HG03558 (cell line): ENCODE measurements at regions not wholly inside any gene's neighbourhood (a gene's known extent, or its start where the extent isn't known, plus 50 kb on each side); places are given as distances from the start of the nearest gene placed in this dataset.
"Not testable (repeated sequence)": the region's sequence is repeated elsewhere in the genome, so short reads cannot be mapped to it uniquely, and the experiment has no call there.

Experiments
- ATAC-seq: cut with Tn5 transposase; IDR thresholded peaks from one replicate; pipeline ENCODE4 v1.9.1; 2021; ENCODE audit warnings: moderate number of reproducible peaks; ENCODE audit not compliant: unreplicated experiment; ENCODE audit errors: extremely low read depth

- no peak for ATAC-seq
Observed at GRCh38 chr12:88925454-88925853, 345.2 kb upstream of the KITLG start.

GRCh38 chr12:88924162-88924561 lies 343.9 kb upstream of the KITLG start:
- no peak for ATAC-seq

- ATAC-seq, result no peak
Observed at GRCh38 chr12:88923631-88924030, 343.4 kb upstream of the KITLG start.

DNA sequence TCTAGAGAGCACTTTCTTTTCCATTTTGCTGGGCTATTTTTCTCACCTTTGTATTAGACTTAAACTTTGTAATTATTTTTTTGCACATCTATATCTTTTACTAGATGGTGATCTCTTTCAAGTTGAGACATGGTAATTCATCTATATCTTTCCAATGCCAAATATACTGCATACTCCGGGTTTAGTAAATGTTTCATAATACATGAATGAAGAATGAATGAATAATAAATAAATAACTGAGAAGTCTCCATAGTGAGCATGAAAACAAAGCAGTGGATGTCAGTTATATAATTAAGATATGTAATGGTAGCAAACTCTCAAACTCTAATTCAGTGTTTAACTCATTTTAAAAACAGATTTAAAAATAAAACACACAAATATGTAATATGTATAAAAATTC lies 342.5 kb upstream of the KITLG start:
- ATAC-seq, result no peak

DNA sequence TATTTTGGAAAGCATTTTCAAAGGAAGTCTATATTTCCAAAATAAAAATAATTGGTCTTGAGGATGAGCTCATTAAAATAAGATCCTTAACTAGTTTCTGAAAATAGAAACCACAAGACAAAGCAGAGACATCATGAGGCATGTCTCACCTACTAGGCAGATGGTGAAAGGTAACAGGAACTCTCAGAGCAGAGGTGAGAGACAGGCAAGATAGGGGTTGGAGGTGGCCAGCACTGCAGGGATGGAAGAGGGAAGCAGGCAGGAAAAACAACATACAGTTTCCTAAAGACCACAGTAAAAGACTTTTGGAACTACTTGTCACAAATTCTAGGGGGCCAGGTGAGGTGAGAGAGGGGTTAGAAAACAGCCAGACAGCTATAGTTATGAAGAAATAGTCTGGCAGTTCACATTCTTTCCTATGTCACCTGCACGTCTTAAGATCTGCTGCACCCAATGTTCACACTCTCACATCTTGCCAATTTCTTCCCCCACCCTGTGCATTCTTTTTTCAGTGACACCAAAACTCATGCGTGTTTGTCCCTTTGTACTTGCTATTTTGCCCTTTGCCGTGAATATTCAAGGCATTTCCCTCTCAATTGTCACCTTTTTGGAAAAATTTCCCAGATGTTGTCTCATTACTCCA lies 341.7 kb upstream of the KITLG start:
- no peak for ATAC-seq

GRCh38 chr12:88921434-88921833 lies 341.2 kb upstream of the KITLG start:
- no peak for ATAC-seq

DNA sequence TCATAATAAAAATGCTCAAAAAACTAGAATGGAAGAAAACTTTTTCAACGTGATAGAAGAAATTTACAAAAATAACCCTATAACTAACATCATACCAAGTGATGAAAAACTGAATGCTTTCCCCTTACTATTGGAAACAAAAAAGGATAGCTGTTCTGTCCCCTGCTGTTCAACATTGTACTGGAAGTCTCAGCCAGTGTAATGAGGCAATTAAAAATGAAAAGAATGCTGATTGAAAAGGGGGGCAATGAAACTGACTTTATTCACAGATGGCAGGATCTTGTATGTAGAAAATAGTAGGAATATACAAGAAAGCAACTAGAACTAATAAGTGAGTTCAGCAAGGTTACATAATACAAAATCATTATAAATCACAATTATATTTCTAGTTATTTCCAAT lies 337.9 kb upstream of the KITLG start:
- ATAC-seq, result no peak

DNA sequence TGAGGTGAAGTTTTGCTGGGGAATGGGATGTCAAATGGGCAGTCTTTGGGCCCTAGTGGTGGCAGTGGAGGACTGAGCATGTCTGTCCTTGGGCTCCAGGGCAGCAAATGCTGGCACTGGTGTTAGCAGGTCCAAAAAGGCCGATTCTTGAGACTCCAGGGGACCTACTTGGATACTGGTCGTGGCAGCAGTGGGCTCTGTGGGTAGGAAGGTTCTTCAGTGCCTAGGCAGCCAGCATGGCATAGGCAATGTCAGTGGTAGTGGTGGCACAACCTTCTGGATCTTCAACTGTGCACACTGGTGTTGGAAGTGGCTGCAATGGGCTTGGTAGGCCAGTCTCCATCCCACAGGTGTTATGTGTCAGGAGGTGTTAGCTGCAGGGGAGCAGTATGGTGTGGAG lies 334.7 kb upstream of the KITLG start:
- no peak for ATAC-seq

GRCh38 chr12:88909510-88909909 lies 329.2 kb upstream of the KITLG start:
- ATAC-seq, result no peak

DNA sequence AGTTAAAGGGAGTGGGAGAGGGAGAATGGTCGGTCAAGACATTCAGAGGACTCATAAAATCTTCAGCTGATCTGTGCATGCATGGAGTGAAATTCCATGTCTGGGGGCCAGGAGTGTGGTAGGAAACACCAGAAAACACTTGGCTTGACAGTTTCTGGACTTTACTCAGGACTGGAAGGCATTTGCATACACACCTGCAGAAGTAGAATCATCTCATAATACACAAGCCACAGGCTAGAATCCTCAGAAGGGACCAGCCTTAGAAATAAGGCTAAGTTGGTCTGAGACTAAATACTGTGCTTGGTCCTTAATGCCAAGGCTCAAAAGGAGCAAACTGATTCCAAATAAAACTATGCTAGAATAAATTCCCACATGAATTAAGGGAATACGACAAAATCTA lies 328.1 kb upstream of the KITLG start:
- ATAC-seq, result no peak

- ATAC-seq, result no peak
Observed at GRCh38 chr12:88904705-88905104, 324.4 kb upstream of the KITLG start.

- no peak for ATAC-seq
Observed at GRCh38 chr12:88903333-88903732, 323.1 kb upstream of the KITLG start.

- ATAC-seq, result no peak
Observed at GRCh38 chr12:88897723-88898122, 317.5 kb upstream of the KITLG start.

DNA sequence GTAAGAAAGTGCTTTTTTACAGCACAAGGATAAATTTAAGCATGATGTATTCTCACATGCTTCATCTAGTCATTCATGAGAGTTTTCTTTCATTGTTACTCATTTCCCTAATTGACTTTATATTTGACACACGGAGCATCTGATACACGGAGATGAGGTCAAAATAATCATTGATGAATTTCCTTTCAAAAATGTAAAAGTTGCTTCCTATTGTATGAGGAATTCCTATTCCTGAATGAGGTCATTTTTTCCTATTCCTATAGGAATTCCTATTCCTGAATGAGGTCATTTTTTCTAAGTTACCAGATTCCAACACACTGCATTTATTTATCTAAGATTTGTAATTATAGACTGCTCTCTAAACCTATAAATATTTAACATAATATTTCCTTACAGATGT lies 316.7 kb upstream of the KITLG start:
- no peak for ATAC-seq

- no peak for ATAC-seq
Observed at GRCh38 chr12:88895634-88896033, 315.4 kb upstream of the KITLG start.

- ATAC-seq, result no peak
Observed at GRCh38 chr12:88893801-88894200, 313.5 kb upstream of the KITLG start.

GRCh38 chr12:88891434-88891833 lies 311.2 kb upstream of the KITLG start:
- ATAC-seq, result not testable (repeated sequence)

- ATAC-seq, result no peak
Observed at GRCh38 chr12:88889326-88890110, 309.2 kb upstream of the KITLG start.

- no peak for ATAC-seq
Observed at GRCh38 chr12:88884600-88884999, 304.3 kb upstream of the KITLG start.

DNA sequence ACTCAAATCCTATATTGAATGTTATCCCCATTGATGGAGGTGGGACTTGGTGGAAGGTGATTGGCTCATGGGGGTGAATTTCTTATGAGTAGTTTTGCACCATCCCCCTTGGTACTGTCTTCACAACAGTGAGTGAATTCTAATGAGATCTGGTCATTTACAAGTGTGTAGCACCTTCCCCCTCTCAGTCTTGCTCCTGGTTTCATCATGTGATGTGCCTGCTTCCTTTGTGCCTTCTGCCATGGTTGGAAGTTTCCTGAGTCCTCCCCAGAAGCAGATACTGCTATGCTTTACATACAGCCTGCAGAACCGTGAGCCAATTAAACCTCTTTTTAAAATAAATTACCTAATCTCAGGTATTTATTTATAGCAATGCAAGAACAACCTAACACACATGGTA lies 302.4 kb upstream of the KITLG start:
- ATAC-seq, result no peak

DNA sequence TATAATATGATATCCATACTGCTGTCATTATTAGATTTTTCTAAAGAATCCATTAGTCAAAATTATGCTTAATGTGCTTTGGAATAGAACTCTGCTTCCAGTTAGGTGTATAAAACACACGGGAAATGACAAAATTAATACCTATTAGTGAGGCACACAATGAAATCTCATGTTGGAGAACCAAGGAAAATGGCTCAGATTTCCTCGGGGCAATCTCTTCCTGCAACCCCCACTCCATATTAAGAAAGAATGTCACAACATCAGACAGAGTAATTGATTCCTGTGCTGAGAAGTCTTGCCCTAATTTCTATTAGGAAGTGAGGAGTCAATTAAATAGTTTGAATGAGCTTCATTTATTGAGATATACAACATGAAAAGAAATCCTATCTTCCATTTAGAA lies 299.8 kb upstream of the KITLG start:
- ATAC-seq, result no peak

- no peak for ATAC-seq
Observed at GRCh38 chr12:88878295-88878694, 298.0 kb upstream of the KITLG start.
